Sigmoid colon (tissue), 4 donors: ENCODE measurements at regions not wholly inside any gene's neighbourhood (a gene's known extent, or its start where the extent isn't known, plus 50 kb on each side); places are given as distances from the start of the nearest gene placed in this dataset.

Experiments
- EP300 ChIP-seq, 4 donors: sonication (generic); formaldehyde crosslinking; IDR thresholded peaks; one replicate each; pipeline ENCODE4 v1.6.1; 2017; ENCODE audit warnings: antibody characterized with exemption in 4 of 4
- POLR2A ChIP-seq, 2 donors: fragments of 450-650 bp; IDR thresholded peaks; one replicate each; pipeline ENCODE4 v1.6.1; 2016; ENCODE audit warnings: antibody characterized with exemption in 2 of 2, mild to moderate bottlenecking in 2 of 2, moderate library complexity in 2 of 2
- TF ChIP-seq, protein P1 (sequence below), 4 experiments: fragments of 450-650 bp in 3 of 4; fragments of 200-600 bp in 1 of 4; IDR thresholded peaks; one replicate each; pipeline ENCODE4 v1.5.1; 2016 to 2019; ENCODE audit warnings: antibody characterized with exemption in 4 of 4, mild to moderate bottlenecking in 3 of 4, moderate library complexity in 2 of 4

DNA sequence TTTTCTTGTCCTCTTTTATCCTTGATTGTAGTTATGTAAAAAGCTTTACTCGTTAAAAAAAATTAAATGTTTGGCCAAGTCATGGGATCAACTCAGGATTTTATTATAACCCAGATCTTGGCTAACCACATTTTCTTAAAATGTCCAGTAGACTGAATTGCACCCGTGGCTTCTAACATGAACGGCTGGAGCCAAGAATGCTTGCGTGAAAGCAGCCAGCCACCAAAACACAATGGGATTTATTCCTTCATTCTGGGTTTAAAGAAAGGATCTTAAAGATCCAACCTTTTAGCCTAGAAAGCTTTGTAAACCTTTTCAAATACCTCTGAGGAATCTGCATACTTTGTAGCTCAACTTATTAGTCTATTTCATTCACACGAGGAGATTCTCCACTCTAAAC lies 404.4 kb downstream of the USP25 start:
- TF ChIP-seq POLR2A (IDR thresholded peaks at IDR 0.05), result no peak
- TF ChIP-seq, protein P1, sequence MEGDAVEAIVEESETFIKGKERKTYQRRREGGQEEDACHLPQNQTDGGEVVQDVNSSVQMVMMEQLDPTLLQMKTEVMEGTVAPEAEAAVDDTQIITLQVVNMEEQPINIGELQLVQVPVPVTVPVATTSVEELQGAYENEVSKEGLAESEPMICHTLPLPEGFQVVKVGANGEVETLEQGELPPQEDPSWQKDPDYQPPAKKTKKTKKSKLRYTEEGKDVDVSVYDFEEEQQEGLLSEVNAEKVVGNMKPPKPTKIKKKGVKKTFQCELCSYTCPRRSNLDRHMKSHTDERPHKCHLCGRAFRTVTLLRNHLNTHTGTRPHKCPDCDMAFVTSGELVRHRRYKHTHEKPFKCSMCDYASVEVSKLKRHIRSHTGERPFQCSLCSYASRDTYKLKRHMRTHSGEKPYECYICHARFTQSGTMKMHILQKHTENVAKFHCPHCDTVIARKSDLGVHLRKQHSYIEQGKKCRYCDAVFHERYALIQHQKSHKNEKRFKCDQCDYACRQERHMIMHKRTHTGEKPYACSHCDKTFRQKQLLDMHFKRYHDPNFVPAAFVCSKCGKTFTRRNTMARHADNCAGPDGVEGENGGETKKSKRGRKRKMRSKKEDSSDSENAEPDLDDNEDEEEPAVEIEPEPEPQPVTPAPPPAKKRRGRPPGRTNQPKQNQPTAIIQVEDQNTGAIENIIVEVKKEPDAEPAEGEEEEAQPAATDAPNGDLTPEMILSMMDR (IDR thresholded peaks at IDR 0.05), result no peak
- TF ChIP-seq EP300 (IDR thresholded peaks at IDR 0.05), result no peak
